Panc1 (cell line): ENCODE measurements at regions not wholly inside any gene's neighbourhood (a gene's known extent, or its start where the extent isn't known, plus 50 kb on each side); places are given as distances from the start of the nearest gene placed in this dataset.

Experiments
- ATAC-seq: fragments of 200-7000 bp; cut with Tn5 transposase; 2 replicates; pipeline ENCODE4 v1.9.1; 2020; ENCODE audit warnings: mild to moderate bottlenecking, moderate library complexity
- BruUV-seq: library from RNA; stranded (reverse); fragments of 400-500 nt; replicated peaks from 2 replicates; lab custom pipeline; 2021; lab: Mats Ljungman, UMichigan
- CTCF ChIA-PET: fragments of 300-600 bp; sonication (Branson Sonifier 250); formaldehyde crosslinking; loops from one replicate; lab custom pipeline; 2022; ENCODE audit warnings: antibody characterized with exemption; lab: Charles Lee
- POLR2A ChIA-PET: fragments of 300-600 bp; sonication (Branson Sonifier 250); formaldehyde crosslinking; loops from one replicate; lab custom pipeline; 2022; ENCODE audit warnings: antibody characterized with exemption; lab: Charles Lee
- DNase-seq: peaks from one replicate; pipeline ENCODE4 v3.0.0-alpha.2; 2010; ENCODE audit warnings: low read depth, low spot score
- H3K27ac ChIP-seq: 2 replicates; pipeline ENCODE4 v1.5.1; 2011; ENCODE audit warnings: mild to moderate bottlenecking, low read length, inconsistent platforms
- H3K27me3 ChIP-seq: fragments of 200-500 bp; sonication (Bioruptor generic); 2 replicates; pipeline ENCODE4 v1.6.0; 2014; ENCODE audit warnings: low read length, inconsistent platforms; ENCODE audit not compliant: control insufficient read depth, insufficient read depth
- H3K36me3 ChIP-seq: fragments of 200-500 bp; sonication (Bioruptor generic); 2 replicates; pipeline ENCODE4 v1.5.1; 2014; ENCODE audit warnings: inconsistent platforms, mild to moderate bottlenecking, low read length, moderate library complexity; ENCODE audit not compliant: control insufficient read depth, insufficient read depth
- H3K4me1 ChIP-seq: 2 replicates; pipeline ENCODE4 v1.5.1; 2011; ENCODE audit warnings: inconsistent platforms, mild to moderate bottlenecking, low read length, moderate library complexity; ENCODE audit not compliant: control insufficient read depth, insufficient read depth
- H3K4me3 ChIP-seq, 2 experiments: 2 replicates each; pipeline ENCODE4 v1.5.1; 2011 to 2012; ENCODE audit warnings: low read depth in 2 of 2, low read length in 2 of 2, mild to moderate bottlenecking in 2 of 2, inconsistent platforms in 1 of 2, moderate library complexity in 1 of 2
- H3K9me3 ChIP-seq: fragments of 200-500 bp; sonication (Bioruptor generic); 2 replicates; pipeline ENCODE4 v1.5.1; 2014; ENCODE audit warnings: low read depth, mild to moderate bottlenecking, inconsistent platforms, low read length, moderate library complexity; ENCODE audit not compliant: control insufficient read depth, insufficient read depth
- CTCF ChIP-seq: fragments of 450-650 bp; IDR thresholded peaks from 2 replicates; pipeline ENCODE4 v1.5.1; 2017; ENCODE audit warnings: mild to moderate bottlenecking
- POLR2AphosphoS5 ChIP-seq: IDR thresholded peaks from 2 replicates; pipeline ENCODE4 v1.6.1; 2012; ENCODE audit warnings: mild to moderate bottlenecking, low read depth, low read length, moderate library complexity
- REST ChIP-seq, 2 experiments: IDR thresholded peaks; 2 replicates each; pipeline ENCODE4 v1.6.1; 2011 to 2012; ENCODE audit warnings: low read depth in 2 of 2, control low read depth in 1 of 2, low read length in 1 of 2, mild to moderate bottlenecking in 1 of 2, moderate library complexity in 1 of 2; ENCODE audit not compliant: insufficient read depth in 1 of 2
- SIN3A ChIP-seq: IDR thresholded peaks from 2 replicates; pipeline ENCODE4 v1.6.1; 2012; ENCODE audit warnings: low read depth, mild to moderate bottlenecking, low read length, moderate library complexity, borderline replicate concordance; ENCODE audit not compliant: insufficient read depth
- TCF7L2 ChIP-seq: IDR thresholded peaks from 2 replicates; pipeline ENCODE4 v1.6.1; 2011; ENCODE audit warnings: mild to moderate bottlenecking, low read depth, low read length, inconsistent platforms
- in situ Hi-C: cut with HindIII; loops from 2 replicates; pipeline ENCODE4 v1.10.0; 2016; ENCODE audit warnings: low sequenced_read_pairs, low pct_unique_long_range_greater_than_20kb
- intact Hi-C: fragments of 100-400 bp; cut with micrococcal nuclease; formaldehyde crosslinking; loops from one replicate; pipeline ENCODE4 v1.10.0; 2022; ENCODE audit not compliant: unreplicated experiment

GRCh38 chr2:224645722-224646121 is 60.6 kb upstream of the CUL3 start:
- in situ Hi-C loops: no loop called here
- no peak for DNase-seq

GRCh38 chr2:224640679-224641078 is 55.5 kb upstream of the CUL3 start:
- intact Hi-C loops: loop anchor here (10.0 kb wide), 1 partner anchor 666 kb away; no protein-coding TSS in a partner anchor
- POLR2A ChIA-PET: no interaction called here
- no TSS peak for BruUV-seq
- Histone ChIP-seq H3K9me3 (peaks cover 4% of the 10 kb centered on the region; the same call in 1 of the 2 replicates), H3K27me3 (no peaks in the 10 kb centered on the region), H3K27ac (no peak overlapping the region), H3K4me3 (no peak overlapping the region), H3K36me3 (no peaks in the 10 kb centered on the region), H3K4me1 (peaks cover 4% of the 10 kb centered on the region; the same call in 1 of the 2 replicates)
- DNase-seq (no peak), ATAC-seq (no peak)
- no peak for TF ChIP-seq SIN3A
- TF ChIP-seq POLR2AphosphoS5: no peak
- no peak for TF ChIP-seq REST (IDR thresholded peaks at IDR 0.05; ENCODE audit: insufficient read depth in 1 of 2, low read depth in 2 of 2, low read length in 1 of 2)
- TF ChIP-seq TCF7L2: no peak
- TF ChIP-seq CTCF: no peak
- CTCF ChIA-PET: no interaction called here
- in situ Hi-C loops: no loop called here

More at GRCh38 chr2:224645722-224646121, 60.6 kb upstream of the CUL3 start:
- TF ChIP-seq CTCF (no peak), REST (IDR thresholded peaks at IDR 0.05; ENCODE audit: insufficient read depth in 1 of 2, low read depth in 2 of 2, low read length in 1 of 2) (no peak), SIN3A (no peak), TCF7L2 (no peak), POLR2AphosphoS5 (no peak)
- ChIA-PET CTCF (no interaction called here), POLR2A (no interaction called here)
- BruUV-seq: no TSS peak
- intact Hi-C loops: loop anchor here (10.0 kb wide), 1 partner anchor 671 kb away; no protein-coding TSS in a partner anchor
- Histone ChIP-seq H3K27me3 (no peaks in the 10 kb centered on the region), H3K4me3 (no peak overlapping the region), H3K36me3 (no peaks in the 10 kb centered on the region), H3K4me1 (peaks cover 3% of the 10 kb centered on the region), H3K9me3 (no peaks in the 10 kb centered on the region), H3K27ac (no peak overlapping the region)
- ATAC-seq: no peak; the same call in 1 of the 2 replicates
